Keratinocyte (primary cell): ENCODE measurements at regions not wholly inside any gene's neighbourhood (a gene's known extent, or its start where the extent isn't known, plus 50 kb on each side); places are given as distances from the start of the nearest gene placed in this dataset.

Experiments used
- DNase-seq: peaks from one replicate; pipeline ENCODE4 v3.0.0-alpha.2; 2011; ENCODE audit warnings: low read depth, missing footprints, low spot score
- FAIRE-seq: peaks from 2 replicates; lab custom pipeline; 2011; peaks lifted over from hg19 to GRCh38; lab: Jason Lieb, UNC
- H2AFZ ChIP-seq: 2 replicates; pipeline ENCODE4 v1.6.0; 2012; ENCODE audit warnings: low read length, control low read depth, inconsistent platforms; ENCODE audit not compliant: control insufficient read depth
- H3K27ac ChIP-seq: 2 replicates; pipeline ENCODE4 v1.5.1; 2011; ENCODE audit warnings: low read length; ENCODE audit not compliant: control insufficient read depth, insufficient read depth
- H3K27me3 ChIP-seq: 3 replicates; pipeline ENCODE4 v1.6.0; 2011; ENCODE audit warnings: low read length; ENCODE audit not compliant: control insufficient read depth, insufficient read depth; ENCODE audit errors: extremely low read depth
- H3K36me3 ChIP-seq, 2 experiments: 2 replicates in 1 of 2; 3 replicates in 1 of 2; pipeline ENCODE4 v1.5.1; 2011; ENCODE audit warnings: low read length in 2 of 2, mild to moderate bottlenecking in 1 of 2; ENCODE audit not compliant: control insufficient read depth in 2 of 2, insufficient read depth in 2 of 2; ENCODE audit errors: extremely low read depth in 1 of 2
- H3K4me1 ChIP-seq: 3 replicates; pipeline ENCODE4 v1.5.1; 2011; ENCODE audit warnings: low read length; ENCODE audit not compliant: control insufficient read depth, insufficient read depth; ENCODE audit errors: extremely low read depth
- H3K4me2 ChIP-seq: 3 replicates; pipeline ENCODE4 v1.6.0; 2011; ENCODE audit warnings: low read depth, low read length; ENCODE audit not compliant: control insufficient read depth, insufficient read depth; ENCODE audit errors: extremely low read depth
- H3K4me3 ChIP-seq, 3 experiments: fragments of 200-600 bp in 1 of 3; sonication (generic) in 1 of 3; 2 replicates in 2 of 3; 3 replicates in 1 of 3; pipeline ENCODE4 v1.5.1; 2011 to 2016; ENCODE audit warnings: low read length in 3 of 3, mild to moderate bottlenecking in 3 of 3, control low read depth in 2 of 3, inconsistent platforms in 1 of 3, low read depth in 1 of 3, mixed read lengths in 1 of 3, mixed run types in 1 of 3, moderate library complexity in 1 of 3; ENCODE audit not compliant: control insufficient read depth in 2 of 3, insufficient read depth in 2 of 3; ENCODE audit errors: extremely low read depth in 1 of 3
- H3K79me2 ChIP-seq: 2 replicates; pipeline ENCODE4 v1.6.0; 2012; ENCODE audit warnings: low read length; ENCODE audit not compliant: control insufficient read depth, insufficient read depth
- H3K9ac ChIP-seq: 3 replicates; pipeline ENCODE4 v1.6.0; 2011; ENCODE audit warnings: low read length; ENCODE audit not compliant: control insufficient read depth, insufficient read depth; ENCODE audit errors: extremely low read depth
- H3K9me1 ChIP-seq: 3 replicates; pipeline ENCODE4 v1.6.0; 2011; ENCODE audit warnings: low read length; ENCODE audit not compliant: control insufficient read depth, insufficient read depth; ENCODE audit errors: extremely low read depth
- H3K9me3 ChIP-seq: 2 replicates; pipeline ENCODE4 v1.5.1; 2012; ENCODE audit warnings: low read depth, low read length; ENCODE audit not compliant: control insufficient read depth
- H4K20me1 ChIP-seq: 3 replicates; pipeline ENCODE4 v1.6.0; 2011; ENCODE audit warnings: low read length; ENCODE audit not compliant: control insufficient read depth, insufficient read depth; ENCODE audit errors: extremely low read depth
- EZH2 ChIP-seq: IDR thresholded peaks from one replicate; pipeline ENCODE4 v1.6.1; 2012; ENCODE audit warnings: inconsistent platforms, mild to moderate bottlenecking, low read length, moderate library complexity
- dilution Hi-C: fragments of 300-500 bp; cut with MboI; formaldehyde crosslinking; loops from one replicate; pipeline ENCODE4 v1.7.0; 2020; ENCODE audit warnings: low sequenced_read_pairs; ENCODE audit not compliant: extremely low pct_ligation_motif_present
- TF ChIP-seq, protein P1 (sequence below), 3 experiments: IDR thresholded peaks in 1 of 3; conservative IDR thresholded peaks in 1 of 3; optimal IDR thresholded peaks in 1 of 3; 2 replicates in 2 of 3; 3 replicates in 1 of 3; pipeline versions ENCODE3 to v1.5.1; 2011; ENCODE audit warnings: low read length in 3 of 3, mild to moderate bottlenecking in 3 of 3, moderate library complexity in 2 of 3, control low read depth in 1 of 3, inconsistent platforms in 1 of 3; ENCODE audit not compliant: insufficient read depth in 2 of 3; ENCODE audit errors: extremely low read depth in 1 of 3

DNA sequence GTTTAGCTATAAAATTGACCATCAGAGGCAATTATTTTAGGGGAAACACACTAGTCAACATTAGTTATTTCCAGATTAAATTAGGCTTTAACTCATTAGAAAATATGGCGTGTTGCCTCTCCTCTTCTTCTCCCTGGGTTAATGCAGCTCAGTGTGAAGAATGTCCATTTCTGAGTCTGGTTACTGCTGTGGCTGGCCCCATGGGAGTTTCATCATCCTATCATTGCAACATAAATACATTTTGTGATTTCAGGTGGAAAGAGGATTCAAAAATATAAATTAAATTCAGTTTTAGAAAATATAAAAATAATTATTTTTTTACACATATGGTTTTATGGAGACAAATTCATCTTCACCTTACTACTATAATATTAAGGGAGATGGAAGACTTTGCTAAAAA, 288.5 kb upstream of the ARSJ start:
- Histone ChIP-seq H3K4me2 (no peak overlapping the region), H3K9me3 (no peaks in the 10 kb centered on the region), H3K4me3 (no peak overlapping the region), H3K27me3 (no peaks in the 10 kb centered on the region), H4K20me1 (no peaks in the 10 kb centered on the region), H2AFZ (no peak overlapping the region), H3K9ac (no peak overlapping the region), H3K4me1 (peaks cover 52% of the 10 kb centered on the region), H3K36me3 (no peaks in the 10 kb centered on the region), H3K79me2 (no peaks in the 10 kb centered on the region), H3K9me1 (no peaks in the 10 kb centered on the region), H3K27ac (no peak overlapping the region)
- dilution Hi-C loops, result no loop called here
- no peak for DNase-seq
- FAIRE-seq, result no peak
- TF ChIP-seq, protein P1, sequence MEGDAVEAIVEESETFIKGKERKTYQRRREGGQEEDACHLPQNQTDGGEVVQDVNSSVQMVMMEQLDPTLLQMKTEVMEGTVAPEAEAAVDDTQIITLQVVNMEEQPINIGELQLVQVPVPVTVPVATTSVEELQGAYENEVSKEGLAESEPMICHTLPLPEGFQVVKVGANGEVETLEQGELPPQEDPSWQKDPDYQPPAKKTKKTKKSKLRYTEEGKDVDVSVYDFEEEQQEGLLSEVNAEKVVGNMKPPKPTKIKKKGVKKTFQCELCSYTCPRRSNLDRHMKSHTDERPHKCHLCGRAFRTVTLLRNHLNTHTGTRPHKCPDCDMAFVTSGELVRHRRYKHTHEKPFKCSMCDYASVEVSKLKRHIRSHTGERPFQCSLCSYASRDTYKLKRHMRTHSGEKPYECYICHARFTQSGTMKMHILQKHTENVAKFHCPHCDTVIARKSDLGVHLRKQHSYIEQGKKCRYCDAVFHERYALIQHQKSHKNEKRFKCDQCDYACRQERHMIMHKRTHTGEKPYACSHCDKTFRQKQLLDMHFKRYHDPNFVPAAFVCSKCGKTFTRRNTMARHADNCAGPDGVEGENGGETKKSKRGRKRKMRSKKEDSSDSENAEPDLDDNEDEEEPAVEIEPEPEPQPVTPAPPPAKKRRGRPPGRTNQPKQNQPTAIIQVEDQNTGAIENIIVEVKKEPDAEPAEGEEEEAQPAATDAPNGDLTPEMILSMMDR (optimal IDR thresholded peaks at IDR 0.05 in 1 of 3, IDR thresholded peaks at IDR 0.05 in 1 of 3, conservative IDR thresholded peaks at IDR 0.05 in 1 of 3; ENCODE audit: extremely low read depth in 1 of 3, insufficient read depth in 2 of 3, low read length in 3 of 3), result no peak

DNA sequence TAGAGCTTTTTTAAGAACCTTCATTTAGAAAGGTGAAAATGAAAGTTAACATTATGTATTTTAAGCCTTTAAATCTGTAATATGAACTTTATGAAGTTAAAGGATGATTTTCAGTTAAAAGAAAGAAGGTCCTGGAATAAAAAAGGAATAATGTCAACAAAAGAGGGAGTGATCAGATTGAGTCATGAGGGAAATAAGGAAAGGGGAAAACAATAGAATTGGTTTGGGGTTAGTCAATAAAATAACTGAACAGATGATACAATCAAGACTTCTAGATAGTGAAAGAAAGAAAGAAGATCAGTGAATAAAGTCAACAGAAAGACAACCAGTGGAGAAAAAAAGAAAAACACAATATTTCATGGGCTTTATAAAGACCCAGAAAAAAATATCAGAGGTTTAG, 291.6 kb upstream of the ARSJ start:
- H3K27ac ChIP-seq, result peak overlapping the region; percentile 23
- H3K36me3 ChIP-seq, result no peaks in the 10 kb centered on the region
- H3K4me1 ChIP-seq, result peaks cover 25% of the 10 kb centered on the region
- H3K79me2 ChIP-seq, result no peaks in the 10 kb centered on the region
- no peak for TF ChIP-seq EZH2
- TF ChIP-seq, protein P1 (optimal IDR thresholded peaks at IDR 0.05 in 1 of 3, IDR thresholded peaks at IDR 0.05 in 1 of 3, conservative IDR thresholded peaks at IDR 0.05 in 1 of 3; ENCODE audit: extremely low read depth in 1 of 3, insufficient read depth in 2 of 3, low read length in 3 of 3), result no peak
- no peak for FAIRE-seq
- H3K4me3 ChIP-seq, result no peak overlapping the region
- peak overlapping the region; percentile 12 for H2AFZ ChIP-seq
- no peaks in the 10 kb centered on the region for H3K9me3 ChIP-seq
- no peaks in the 10 kb centered on the region for H3K9me1 ChIP-seq
- H4K20me1 ChIP-seq, result no peaks in the 10 kb centered on the region
- H3K9ac ChIP-seq, result no peak overlapping the region
- H3K27me3 ChIP-seq, result no peaks in the 10 kb centered on the region
- dilution Hi-C loops, result no loop called here
- peak overlapping the region; percentile 33 for H3K4me2 ChIP-seq
- DNase-seq, result no peak
